HG03575 (cell line): ENCODE measurements at regions not wholly inside any gene's neighbourhood (a gene's known extent, or its start where the extent isn't known, plus 50 kb on each side); places are given as distances from the start of the nearest gene placed in this dataset.

ENCODE experiments used
- ATAC-seq: cut with Tn5 transposase; IDR thresholded peaks from one replicate; pipeline ENCODE4 v1.9.1; 2021; ENCODE audit not compliant: unreplicated experiment, insufficient number of reproducible peaks, low FRiP score; ENCODE audit errors: extremely low read depth

DNA sequence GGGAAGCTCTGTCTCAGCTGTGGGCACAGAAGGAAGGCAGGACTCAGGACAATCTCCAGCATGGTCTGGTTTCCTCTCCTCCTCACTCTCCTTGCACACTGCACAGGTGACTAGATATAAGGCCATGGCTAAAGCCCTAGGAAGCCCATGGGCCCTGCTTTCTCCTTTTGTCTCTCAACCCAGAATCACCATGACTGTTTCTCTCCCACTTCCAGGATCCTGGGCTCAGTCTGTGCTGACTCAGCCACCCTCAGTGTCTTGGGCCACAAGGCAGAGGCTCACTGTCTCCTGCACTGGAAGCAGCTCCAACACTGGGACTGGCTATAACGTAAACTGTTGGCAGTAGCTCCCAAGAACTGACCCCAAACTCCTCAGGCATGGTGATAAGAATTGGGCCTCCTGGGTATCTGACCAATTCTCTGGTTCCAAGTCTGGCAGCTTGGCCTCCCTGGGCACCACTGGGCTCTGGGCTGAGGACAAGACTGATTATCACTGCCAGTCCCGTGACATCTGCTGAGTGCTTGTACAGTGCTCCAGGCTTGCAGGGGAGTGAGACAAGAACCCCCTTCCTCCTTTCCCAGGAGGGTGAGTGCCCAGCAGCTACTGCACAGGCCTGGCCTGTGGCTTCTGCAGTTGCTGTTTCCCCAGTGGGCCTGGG, 104.0 kb upstream of the TOP3B start:
- ATAC-seq: no peak

DNA sequence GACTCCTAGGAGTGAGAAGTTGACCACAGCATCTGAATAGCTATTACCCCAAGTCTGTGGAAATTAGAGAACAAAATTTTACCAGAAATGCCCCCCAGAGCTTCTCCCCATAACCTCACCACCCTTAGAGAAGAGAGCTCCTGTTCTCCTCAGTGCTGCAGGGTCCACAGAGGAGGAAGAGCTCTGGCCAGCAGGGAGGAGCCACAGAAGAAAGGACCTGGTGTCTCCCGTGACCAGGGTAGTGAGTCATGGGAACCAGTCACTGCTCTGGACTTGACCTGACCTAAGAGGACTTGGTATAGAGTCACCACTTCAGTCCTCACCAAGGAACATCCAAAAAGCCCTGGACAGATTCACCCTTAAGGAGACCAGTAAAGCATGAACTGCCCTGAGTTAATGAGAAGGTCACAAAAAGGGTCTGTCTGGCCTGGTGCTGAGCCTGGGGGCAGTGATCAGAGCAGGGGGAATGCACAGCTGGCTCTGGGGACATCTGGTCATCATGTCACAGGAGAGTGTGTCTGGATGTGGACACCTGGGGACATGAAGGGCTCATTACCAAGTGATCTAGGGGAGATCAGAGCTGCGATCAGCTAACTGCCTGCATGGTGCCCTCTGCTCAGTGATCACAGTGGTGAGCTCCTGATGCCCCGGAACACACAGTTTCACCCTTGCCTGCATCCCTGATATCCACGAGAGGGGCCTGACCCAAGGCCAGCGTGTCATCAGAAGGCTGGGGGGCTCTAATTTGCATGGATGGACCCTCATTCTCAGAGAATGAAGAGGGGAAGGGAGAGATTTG, 103.3 kb upstream of the TOP3B start:
- no peak for ATAC-seq

DNA sequence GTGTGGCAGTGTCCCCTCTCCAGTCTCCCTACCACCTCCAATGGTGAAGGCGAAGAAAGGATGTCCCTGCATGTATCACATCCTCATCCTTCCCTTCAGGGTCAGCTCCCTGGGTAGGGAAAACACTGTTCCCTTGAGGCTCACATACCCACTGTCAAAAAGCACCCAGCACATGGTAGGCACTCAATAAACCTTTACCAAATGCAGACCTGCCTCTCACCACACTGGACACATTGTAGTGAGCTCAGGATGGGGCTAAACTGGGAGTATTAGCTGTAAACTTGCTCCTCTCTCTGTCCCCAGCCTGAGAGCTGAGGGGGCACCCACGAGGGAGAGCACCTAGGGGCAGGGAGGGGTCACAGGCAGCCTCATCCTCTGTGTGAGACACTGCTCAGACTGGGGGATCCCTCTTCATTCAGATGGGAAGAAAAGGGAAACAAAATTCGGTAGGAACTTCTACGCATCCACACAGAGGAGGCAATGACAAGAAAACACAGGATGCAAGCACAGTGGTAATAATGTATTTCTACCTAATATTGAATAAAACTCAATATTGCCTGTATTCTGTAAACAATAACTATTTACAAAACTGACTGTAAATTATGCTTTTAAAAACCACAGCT, 101.6 kb upstream of the TOP3B start:
- ATAC-seq: no peak

DNA sequence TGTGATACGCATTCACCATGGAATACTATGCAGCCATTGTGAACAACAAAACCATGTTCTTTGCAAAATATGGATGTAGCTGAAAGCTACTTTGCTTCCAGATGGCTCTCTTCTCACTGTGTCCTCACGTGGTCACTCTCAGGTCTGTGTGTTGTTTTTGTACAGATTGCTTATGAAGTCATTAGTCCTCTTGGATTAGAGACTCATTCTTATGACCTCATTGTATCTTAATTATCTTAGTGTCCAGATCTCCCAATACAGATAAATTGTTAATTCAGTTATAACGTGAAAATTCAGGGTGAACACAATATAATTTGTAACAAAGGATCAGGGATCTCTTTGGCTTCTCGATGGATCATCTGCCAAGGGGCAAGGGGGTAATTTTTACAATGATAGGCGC, 100.4 kb upstream of the TOP3B start:
- no peak for ATAC-seq

DNA sequence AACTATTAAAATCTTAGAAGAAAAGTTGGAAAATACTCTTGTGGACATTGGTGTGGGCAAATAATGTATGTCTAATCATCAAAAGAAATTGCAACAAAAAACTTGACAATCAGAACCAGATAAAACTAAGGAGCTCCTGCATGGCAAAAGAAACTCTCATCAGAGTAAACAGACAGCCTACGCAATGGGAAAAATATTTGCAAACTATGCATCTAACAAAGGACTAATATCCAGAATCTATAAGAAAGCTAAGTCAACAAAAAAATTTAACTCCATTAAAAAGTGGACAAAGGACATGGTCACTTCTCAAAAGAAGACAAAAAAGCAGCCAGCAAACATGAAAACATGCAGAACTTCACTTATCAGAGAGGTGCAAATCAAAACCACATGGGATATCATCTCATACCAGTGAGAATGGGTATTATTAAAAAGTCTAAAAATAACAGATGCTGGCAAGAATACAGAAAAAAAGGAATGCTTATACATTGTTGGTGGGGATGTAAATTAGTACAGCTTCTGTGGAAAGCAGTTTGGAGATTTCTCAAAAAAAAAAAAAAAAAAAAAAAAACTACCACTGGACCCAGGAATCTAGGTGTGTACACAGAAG, 99.7 kb upstream of the TOP3B start:
- no peak for ATAC-seq

DNA sequence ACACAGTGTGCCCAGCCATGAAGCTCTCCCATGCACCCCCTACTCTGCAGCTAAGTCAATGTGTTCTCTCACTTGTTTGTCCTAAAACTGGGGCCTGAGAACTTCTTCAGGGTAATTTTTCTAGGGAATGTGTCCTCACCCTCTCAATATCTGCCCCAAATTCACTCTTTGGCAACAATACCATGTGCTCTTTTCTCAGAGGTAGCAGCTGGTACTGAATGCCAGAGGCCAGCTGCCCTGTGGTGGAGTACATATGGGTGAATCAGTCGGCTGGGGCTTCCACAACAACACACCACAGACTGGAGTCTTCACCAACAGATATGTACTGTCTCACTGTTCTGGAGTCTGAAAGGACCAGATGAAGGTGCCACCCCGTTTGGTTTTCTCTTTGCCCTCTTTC, 97.7 kb upstream of the TOP3B start:
- ATAC-seq: no peak

DNA sequence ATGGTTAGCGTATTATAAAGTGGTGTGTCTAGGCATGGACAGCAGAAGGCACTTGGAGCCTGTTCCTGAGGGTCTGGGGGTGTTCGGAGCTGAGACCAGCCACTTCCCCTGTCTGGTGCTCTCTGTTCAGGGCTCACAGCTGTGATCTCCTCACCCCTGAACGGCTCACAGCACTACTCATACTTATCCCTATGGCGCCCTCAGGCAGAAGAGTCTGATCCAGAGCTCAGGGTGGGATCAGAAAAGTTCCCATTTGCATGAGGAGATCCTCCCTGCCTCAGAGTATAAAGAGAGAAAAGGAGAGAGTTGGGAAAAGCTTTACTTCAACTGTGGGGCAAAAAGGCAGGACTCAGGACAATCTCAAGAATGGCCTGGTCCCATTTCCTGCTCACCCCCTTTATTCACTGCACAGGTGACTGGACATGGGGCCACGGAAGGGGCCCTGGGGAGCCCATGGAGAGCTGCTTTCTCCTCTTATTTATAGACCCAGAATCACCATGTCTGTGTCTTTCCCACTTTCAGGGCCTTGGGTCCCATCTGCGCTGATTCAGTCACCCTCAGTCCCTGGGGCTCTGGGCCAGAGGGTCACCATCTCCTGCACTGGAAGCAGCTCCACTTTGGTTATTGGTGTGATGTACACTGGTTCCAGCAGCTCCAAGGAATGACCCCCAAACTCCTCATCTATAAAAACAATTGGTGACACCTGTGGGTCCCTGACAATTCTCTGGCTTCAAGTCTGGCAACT, 97.0 kb upstream of the TOP3B start:
- no peak for ATAC-seq

DNA sequence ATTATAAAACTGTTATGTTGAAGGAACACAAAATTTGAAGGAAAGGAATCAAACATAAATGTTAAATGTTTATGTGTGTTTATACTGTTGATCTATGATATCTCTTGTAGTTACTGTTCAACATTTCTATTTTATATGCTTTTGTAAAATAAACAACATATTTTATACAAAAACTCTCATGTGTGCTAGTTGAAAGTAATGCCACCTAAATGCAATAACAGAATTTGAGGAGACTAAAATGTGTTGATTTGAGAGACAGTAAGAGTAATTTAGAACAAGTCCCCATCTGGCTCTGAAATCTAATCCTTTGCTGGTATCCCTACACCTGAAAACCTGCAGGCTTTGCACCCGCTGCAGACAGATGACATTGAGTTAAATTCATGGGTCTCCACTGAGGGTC, 95.7 kb upstream of the TOP3B start:
- ATAC-seq: no peak

DNA sequence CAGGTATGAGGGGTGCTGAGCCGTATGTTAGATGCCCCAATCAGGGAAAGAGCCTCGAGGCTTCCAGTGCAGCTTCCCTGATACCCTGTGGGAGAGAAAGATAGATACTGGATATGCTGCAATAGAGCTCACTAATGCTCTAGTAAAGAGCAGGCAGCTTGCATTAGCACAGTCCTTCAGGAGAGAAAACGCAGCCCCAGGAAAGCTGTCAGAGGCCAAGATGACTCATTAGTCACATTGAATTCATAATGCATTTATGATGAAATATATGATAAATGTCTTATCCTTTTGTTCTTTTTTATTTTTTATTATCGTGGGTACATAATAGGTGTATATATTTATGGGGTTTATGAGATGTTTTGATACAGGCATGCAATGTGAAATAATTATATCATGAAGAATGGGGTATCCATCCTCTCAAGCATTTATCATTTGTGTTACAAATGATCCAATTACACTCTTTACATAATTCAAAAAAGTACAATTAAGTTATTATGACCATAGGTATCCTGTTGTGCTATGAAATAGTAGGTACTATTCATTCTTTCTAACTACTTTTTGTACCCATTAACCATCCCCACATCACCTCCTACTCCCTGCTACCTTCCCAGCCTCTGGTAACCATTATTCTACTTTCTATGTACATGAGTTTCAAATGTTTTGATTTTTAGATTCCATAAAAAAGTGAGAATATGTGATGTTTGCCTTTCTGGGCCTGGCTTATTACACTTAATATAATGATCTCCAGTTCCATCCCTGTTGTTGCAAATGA, 94.5 kb upstream of the TOP3B start:
- no peak for ATAC-seq

DNA sequence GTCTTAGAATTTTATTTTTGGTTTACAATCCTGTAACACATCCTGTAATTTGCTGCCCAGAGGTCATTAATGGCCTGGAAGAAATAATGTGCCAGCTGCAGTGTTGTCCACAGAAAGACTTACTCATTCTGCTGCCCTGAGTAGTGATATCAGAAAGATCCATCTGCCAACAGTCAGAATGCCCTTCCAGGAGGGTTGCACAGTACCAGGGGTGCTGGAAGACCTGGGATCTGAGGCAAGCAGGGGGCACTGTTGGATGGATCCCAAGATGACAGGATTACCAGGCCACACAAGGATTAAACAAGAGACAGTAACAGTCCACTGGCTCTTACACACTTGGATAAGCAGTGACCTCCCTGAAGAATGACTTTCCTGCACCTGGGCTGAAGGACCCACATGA, 93.8 kb upstream of the TOP3B start:
- ATAC-seq: no peak

DNA sequence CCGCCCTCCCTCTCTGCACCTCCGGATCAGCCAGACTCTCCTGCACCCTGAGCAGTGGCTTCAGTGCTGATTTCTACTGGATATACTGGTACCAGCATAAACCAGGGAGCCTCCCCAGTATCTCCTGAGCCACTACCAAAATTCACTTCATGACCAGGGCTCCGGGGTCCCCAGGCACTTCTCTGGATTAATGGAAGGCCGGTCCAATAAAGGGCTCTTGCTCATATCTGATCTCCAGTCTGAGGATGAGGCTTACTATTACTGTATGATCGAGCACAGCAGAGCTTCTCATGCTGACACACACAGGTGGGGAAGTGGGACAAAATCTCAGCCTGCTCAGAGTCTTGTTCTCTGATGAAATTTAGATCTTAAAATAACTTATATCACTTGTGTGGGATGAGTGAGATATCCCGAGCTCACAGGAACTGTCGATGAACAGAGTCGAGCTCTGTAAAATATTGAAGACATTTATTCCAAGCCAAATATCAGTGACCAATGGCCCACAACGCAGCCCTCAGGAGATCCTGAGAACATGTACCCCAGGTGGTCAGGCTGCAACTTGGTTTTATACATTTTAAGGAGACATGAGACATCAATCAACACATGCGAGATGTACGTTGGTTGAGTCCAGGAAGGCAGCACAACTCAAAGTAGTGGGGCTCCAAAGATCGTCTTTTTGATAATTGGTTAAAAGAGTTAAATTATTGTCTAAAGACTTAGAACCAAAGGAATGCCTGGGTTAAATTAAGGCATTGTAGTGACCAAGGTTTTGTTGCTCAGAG, 93.0 kb upstream of the TOP3B start:
- no peak for ATAC-seq

DNA sequence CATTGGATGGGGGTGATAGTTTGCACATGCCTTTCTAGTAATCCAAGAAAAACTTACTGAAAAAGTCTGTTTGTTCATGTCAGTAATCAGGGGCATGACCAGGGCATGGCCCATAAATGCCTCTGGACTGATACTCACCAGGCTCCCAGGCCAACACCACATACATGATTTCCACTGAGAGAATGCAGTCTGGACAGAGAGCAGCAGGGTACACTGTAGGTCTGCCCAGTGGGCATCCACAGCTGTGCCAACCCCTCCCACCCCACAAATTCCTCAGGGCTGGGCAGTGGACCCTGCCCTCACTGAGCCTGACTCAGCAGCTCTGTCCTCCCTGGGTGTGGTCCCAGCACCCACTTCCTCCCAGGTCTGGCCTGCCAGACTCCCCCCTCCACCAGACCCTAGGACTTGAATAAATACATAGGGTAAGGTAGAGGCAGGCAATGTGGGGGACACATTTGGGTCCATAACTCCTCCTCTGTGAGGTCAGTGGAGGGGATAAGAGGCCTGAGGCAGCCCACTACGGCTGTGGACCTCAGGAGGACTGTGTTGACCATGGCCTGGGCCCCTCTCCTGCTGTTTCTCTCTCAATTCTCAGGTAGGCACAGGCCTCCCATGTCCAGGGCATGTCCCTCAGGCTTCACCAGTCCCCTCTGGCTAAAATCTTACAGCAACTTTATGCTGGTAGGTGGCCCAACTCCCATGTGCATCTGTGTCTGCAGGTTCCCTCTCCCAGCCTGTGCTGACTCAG, 92.2 kb upstream of the TOP3B start:
- ATAC-seq: no peak

DNA sequence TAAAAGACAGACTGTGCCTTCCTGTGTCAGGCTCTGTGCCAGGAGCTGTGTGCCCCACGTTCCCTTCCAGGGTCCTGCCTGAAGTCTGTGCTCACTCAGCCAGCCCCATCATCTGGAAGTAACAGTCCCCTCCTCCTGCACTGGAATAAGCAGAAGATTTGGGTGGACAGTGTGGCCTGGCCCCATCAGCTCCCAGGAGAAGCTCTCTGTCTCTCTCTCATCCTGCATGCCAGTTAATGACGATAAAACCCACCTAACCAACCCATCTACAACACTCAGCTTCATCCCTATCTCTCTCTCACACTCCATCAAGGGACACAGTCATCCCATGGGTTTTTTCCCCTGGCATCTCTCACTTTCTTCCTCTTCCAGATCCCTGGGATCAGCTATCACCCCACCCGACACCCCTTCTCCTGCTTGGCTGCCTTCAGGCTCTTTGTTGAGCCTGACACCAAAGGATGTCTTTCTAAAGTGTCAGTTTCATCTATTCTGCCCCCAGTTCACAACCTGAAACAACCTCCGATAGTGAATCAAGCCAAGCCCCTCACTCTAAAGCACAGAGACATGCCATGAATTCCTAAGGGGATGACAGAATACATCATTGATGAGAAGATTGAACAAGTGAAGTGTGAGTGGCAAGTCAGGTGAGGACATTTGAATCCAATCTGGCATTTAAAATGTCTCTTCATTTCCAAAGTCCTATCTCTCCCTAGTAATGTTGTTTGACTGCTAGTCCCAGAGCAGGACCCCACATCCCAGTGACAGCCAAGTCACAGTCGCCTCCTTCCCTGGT, 91.4 kb upstream of the TOP3B start:
- no peak for ATAC-seq

DNA sequence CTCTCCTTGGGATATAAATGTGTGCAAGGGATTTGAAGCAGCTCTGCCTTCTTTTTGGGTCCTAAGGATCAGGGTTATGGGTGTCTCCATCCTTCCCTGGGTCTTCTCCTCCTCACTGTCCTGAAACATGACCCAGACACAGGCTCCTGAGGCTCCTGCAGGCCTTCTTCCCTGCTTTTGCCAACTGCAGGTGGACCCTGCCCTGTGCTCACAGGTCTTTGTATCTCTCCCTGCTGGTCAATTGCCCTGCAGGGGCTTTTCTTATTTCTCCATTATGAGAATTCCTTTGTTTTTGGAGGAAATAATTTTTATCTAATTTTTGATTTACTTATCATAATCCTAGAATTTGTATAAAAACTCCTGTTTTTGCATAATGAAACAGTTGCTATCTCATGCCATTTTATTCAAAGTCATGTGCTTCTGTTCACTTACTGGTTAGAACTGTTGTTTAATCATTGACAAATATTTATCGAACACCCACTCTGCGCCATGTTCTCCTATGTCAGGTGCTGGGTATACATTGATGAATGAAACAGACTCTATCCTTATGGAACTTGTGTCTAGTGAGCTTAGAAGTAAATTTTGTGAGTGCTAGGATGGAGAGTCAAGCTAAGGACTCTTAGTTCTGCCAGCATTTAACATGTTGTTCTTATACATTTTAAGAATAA, 89.7 kb upstream of the TOP3B start:
- ATAC-seq: no peak

DNA sequence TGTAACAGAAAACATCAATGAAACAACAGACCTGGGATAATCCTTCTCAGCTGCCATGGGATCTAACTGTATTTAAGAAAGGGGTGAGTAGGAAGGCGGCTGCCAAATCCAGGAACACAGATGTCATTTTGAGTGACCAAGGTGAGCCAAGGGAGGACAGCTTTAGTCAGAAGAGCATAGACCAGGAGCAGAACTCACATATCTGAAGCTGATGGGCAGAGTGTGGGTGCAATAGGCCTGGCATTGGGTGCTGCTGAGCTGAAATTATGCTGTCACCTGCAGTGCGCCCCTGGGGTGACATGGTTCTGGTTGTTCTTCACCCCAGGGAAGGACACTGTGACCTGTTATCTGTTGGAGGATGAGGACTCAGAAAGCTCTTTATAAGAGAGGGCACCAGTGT, 88.9 kb upstream of the TOP3B start:
- ATAC-seq: no peak

DNA sequence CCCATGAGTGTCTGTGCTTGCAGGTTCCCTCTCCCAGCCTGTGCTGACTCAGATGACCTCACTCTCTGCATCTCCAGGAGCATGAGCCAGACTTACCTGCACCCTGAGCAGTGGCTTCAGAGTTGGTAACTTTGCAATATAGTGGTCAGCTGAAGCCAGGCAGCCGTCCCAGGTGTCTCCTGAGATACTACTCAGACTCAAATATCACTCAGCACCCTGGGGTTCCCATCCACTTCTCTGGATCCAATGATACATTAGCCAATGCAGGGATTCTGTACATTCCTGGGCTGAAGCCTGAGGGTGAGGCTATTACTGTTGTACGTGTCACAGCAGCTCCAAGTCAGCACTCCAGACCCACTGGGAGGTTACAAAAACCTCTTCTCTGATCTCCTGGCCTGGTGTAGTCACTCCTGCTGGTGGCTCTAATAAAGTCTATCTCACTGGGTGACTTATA, 87.8 kb upstream of the TOP3B start:
- ATAC-seq: no peak
